CD4-positive, alpha-beta T cell treated with Interleukin-15 for 4 hours (primary cell): ENCODE measurements at regions not wholly inside any gene's neighbourhood (a gene's known extent, or its start where the extent isn't known, plus 50 kb on each side); places are given as distances from the start of the nearest gene placed in this dataset.

Experiments used
- DNase-seq: peaks from one replicate; pipeline ENCODE4 v3.0.0-alpha.2; 2020; ENCODE audit warnings: low spot score

DNA sequence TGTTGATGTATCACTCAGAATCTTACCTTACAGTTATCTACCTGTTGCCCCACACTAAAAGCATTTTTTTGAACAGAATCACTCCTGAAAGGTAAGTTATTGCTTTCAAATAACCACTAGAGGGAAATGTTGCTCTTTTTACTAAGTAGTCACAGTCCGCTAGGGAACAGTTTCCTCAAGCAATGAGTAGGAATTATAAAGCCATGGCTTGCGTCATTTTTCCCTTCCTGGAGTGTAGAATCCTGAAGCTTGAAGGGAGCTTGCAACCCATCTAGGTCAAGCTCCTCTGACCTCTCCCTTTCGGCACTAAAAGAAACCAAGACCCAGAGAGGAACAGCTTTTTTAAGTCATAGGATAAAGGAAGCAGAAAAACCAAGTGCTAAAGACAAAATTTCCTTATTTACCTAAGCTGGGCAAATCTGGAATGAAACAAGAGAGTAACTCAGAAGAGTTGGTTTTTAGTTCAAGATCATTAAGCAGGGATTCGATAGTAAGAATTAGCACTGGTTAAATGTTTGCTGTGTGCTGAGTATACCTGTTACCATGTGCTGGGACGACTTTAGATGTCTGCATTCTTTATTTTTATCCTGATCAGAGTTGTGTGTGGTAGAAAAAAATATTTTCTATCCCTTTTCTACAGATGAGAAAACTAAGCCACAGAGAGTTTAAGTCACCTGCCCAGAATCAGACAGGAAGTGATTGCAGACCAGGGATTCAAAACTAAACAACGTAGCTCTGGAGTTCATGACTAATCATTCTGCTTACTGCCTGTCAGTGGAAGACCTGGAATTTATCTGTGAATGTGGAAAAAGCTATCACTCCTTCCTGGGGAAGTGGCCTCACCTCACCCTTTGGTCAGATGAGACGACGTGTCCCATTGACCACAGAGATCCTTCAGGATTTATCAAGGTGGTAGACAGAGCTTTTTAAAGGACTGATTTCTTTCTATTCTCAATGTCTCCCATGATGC lies 631.5 kb downstream of the RAB28 start:
- DNase-seq = no peak

- DNase-seq = no peak
These were observed 637.8 kb downstream of the RAB28 start for GRCh38 chr4:12846368-12846767.

GRCh38 chr4:12844141-12844540 lies 640.0 kb downstream of the RAB28 start:
- DNase-seq = no peak

- no peak for DNase-seq
These were observed 656.2 kb downstream of the RAB28 start for GRCh38 chr4:12827966-12828365.

DNA sequence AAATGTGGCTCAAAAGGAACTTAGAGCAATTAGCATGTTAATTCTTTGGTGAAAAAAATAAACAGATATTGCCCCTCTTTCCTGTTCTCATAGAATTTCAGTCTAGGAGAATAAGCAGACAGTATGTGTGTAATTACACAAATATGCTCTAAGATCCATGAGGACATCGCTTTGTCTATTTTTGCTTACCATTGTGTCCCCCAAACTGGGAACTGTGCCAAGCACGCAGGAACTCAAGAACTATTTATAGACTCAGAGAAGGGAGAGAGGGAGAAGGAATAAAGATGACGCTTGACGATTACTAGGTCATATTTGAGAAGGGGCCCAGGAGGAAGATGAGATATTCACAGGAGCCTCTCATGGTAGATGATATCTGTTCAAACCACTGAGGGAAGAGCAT lies 692.6 kb downstream of the RAB28 start:
- DNase-seq = no peak

DNA sequence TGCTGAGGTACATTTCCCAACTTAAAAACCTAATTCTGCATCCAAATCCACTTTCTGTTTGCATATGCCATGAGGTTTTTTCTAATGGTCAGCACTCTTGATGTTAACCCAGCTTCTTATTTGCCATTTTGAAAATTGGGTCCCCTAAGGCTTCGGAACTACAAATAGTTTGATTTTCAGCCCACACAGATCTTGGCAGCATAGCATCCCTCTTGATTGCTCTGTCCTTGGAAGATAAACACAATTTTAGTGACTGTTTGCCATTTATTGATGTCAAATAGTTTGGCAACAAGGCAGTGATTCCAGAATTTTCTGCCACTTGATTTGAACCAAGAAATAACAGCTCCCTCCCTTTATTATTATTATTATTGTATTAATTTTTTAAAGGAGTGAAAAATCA lies 696.9 kb downstream of the RAB28 start:
- no peak for DNase-seq

- DNase-seq = no peak
These were observed 705.4 kb downstream of the RAB28 start for GRCh38 chr4:12778706-12779105.

DNA sequence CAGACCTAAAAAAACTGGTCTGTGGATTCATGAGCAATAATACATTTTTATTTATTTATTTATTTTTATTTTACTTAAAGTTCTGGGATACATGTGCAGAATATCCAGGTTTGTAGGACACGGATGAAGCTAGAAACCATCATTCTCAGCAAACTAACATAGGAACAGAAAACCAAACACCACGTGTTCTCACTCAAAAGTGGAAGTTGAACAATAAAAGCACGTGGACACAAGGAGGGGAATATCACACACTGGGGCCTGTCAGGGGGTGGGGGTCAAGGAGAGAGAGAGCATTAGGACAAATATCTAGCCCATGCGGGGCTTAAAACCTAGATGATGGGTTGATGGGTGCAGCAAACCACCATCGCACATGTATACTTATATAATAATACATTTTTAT lies 705.9 kb downstream of the RAB28 start:
- DNase-seq = no peak

DNA sequence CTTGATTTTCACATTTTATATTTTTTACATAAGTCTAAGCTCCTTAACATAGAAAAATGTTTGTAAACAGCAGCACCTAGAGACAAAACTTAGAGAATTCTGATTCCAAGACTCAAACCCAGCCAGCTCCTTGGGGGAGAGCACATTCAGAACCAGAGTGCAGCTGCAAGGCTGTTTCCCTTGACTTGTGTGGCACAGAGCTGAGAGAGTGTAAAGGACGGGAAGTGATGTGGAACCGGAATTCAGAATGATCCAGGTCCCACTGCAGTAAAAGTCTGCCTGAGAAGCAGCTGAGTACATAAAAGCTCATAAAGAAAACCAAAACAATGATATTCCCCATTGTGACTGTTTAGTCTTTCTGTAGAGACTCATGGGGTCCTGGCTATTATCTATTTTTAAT lies 713.8 kb downstream of the RAB28 start:
- DNase-seq = no peak

GRCh38 chr4:12761694-12762093 lies 722.4 kb downstream of the RAB28 start:
- DNase-seq = no peak

- DNase-seq = no peak
These were observed 737.0 kb downstream of the RAB28 start for GRCh38 chr4:12747154-12747553.

DNA sequence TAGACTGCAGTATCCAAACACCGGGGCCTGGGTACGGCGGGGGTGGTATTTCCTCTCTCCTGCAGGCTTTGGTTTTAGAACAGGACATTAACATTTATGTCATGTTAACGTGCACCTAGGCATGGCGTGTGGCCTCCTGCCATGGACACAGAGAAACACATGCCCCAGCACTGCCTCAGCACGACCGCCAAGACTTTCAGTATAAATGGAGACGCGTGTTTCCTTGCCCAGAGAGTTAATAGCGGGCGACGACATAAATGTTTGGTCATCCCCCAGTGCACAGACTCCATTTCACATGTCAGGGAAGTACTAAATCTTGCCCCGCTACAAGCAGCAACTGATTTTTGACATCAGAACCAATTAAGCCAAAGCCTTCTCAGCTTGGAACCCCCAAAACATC lies 737.9 kb downstream of the RAB28 start:
- no peak for DNase-seq

GRCh38 chr4:12734586-12734985 lies 749.6 kb downstream of the RAB28 start:
- no peak for DNase-seq

- no peak for DNase-seq
These were observed 754.8 kb downstream of the RAB28 start for GRCh38 chr4:12729384-12729783.

GRCh38 chr4:12724510-12724909 lies 759.6 kb downstream of the RAB28 start:
- no peak for DNase-seq

- no peak for DNase-seq
These were observed 760.2 kb downstream of the RAB28 start for GRCh38 chr4:12723849-12724447.

- DNase-seq = no peak
These were observed 767.2 kb downstream of the RAB28 start for GRCh38 chr4:12716896-12717295.

DNA sequence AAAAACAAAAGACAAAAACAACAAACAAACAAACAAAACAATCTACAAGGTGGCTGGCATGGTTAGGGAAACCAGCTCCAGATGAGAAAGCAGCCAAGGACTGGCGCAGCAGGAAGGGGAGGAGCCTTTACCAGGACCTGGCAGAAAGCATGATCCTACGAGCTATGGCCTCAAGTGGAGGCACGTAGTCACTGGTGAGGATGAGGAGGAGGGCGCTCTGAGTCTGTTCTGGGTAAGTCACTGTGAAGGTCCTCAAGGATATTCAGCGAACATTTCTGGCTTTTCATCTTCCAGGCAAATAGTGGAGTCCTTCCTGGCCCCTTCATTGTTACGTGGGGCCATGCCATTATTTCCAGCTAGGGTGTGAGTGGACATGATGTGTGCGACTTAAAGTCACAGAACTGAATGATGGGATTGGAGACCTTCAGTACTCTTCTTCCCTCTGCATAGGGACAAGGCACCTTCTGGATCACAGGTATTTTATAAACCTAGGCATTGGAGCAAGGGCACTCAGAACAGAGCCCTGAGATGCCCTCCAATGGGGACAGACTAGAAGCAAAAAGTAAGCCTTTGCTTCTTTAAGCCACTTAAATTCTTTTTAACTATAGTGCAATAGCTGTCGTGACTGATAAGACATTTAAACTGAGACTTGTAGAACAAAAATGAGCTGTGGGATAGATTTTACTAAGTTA lies 771.3 kb downstream of the RAB28 start:
- no peak for DNase-seq

- no peak for DNase-seq
These were observed 776.6 kb downstream of the RAB28 start for GRCh38 chr4:12707381-12708175.

DNA sequence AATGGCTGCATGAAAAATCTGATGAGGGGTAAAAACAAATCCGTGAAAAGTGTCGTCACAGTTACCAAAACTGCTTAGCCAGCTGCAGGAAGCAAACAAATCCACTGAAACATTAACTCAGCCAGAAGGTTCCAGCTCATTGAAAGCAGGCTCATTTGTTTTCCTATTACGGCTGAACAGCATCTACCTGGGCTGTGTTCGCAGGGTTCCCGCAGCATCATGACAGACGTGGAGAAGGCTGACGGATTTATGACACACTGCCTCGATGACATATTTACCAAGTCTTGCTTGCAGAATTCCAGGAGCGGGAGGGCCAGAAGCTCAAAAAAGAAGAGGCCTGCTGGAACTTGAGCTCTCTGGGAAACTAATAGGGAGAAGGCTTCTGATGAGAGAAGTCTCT lies 781.1 kb downstream of the RAB28 start:
- DNase-seq = no peak

DNA sequence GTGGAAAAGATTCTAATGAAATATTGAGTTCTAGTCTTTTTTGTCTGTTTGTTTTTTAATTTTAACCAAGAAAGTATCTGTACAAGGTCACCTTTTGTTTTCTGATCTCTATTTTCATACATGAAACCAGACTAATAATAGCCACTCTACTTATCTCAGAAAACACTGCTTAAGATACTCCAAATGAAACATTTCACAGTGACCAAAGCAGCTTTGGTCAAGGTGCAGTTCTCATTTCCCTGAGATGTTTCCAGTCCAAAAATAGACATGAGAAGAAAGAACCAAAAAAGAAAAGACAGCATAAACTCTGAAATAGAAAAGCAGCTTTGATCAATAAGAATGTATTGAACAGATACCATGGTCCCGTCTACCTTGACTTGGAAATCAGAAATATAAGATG lies 782.8 kb downstream of the RAB28 start:
- DNase-seq = no peak

DNA sequence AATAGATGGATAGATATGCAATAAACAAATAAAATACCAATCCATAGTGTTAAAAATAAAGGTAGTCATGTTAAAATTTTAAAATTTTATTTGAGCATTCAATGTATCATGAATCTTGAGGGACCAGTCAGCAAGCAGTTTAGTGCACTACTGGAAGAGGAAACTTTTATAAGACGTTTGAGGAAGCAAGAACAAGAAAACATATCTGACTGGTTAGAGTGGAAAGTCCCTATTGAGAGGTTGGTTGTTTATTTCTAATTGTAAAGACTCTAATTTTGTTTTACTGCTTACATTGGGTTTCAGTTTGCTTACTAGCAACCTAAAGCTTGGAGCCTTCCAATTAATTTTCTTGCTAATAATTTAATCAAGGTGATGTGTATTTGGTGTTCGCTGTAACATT lies 786.2 kb downstream of the RAB28 start:
- DNase-seq = no peak
